HEK293T (cell line): ENCODE measurements at regions not wholly inside any gene's neighbourhood (a gene's known extent, or its start where the extent isn't known, plus 50 kb on each side); places are given as distances from the start of the nearest gene placed in this dataset.

Experiments
- ARNT ChIP-seq: fragments of 450-650 bp; IDR thresholded peaks from 2 replicates; pipeline ENCODE4 v1.6.1; 2017; ENCODE audit warnings: mild to moderate bottlenecking
- BHLHE40 ChIP-seq: fragments of 450-650 bp; IDR thresholded peaks from 2 replicates; pipeline ENCODE4 v1.6.1; 2016; ENCODE audit warnings: mild to moderate bottlenecking, moderate library complexity, borderline replicate concordance
- CTBP1 ChIP-seq: fragments of 450-650 bp; IDR thresholded peaks from 2 replicates; pipeline ENCODE4 v1.6.1; 2016; ENCODE audit warnings: borderline replicate concordance
- FOXA1 ChIP-seq: fragments of 450-650 bp; IDR thresholded peaks from 2 replicates; pipeline ENCODE4 v1.6.1; 2016; ENCODE audit warnings: mild to moderate bottlenecking
- FOXK2 ChIP-seq: fragments of 450-650 bp; IDR thresholded peaks from 2 replicates; pipeline ENCODE4 v1.6.1; 2016; ENCODE audit warnings: mild to moderate bottlenecking
- HDGF ChIP-seq: fragments of 450-650 bp; IDR thresholded peaks from 2 replicates; pipeline ENCODE4 v1.6.1; 2017; ENCODE audit warnings: antibody characterized with exemption, borderline replicate concordance
- NFRKB ChIP-seq: fragments of 450-650 bp; IDR thresholded peaks from 2 replicates; pipeline ENCODE4 v1.6.1; 2016; ENCODE audit warnings: mild to moderate bottlenecking, moderate library complexity
- SP1 ChIP-seq: fragments of 450-650 bp; IDR thresholded peaks from 2 replicates; pipeline ENCODE4 v1.6.1; 2017
- SUZ12 ChIP-seq: fragments of 450-650 bp; IDR thresholded peaks from 2 replicates; pipeline ENCODE4 v1.6.1; 2016; ENCODE audit warnings: mild to moderate bottlenecking
- TARDBP ChIP-seq: fragments of 450-650 bp; IDR thresholded peaks from 2 replicates; pipeline ENCODE4 v1.6.1; 2016

GRCh38 chr4:77501240-77501639 lies 104.4 kb upstream of the CXCL13 start:
- TF ChIP-seq NFRKB (no peak), ARNT (no peak), SP1 (no peak), FOXA1 (no peak), TARDBP (no peak), SUZ12 (no peak), HDGF (no peak), FOXK2 (no peak), BHLHE40 (no peak), CTBP1 (no peak)
